Epithelial cell of proximal tubule (primary cell): ENCODE measurements at regions not wholly inside any gene's neighbourhood (a gene's known extent, or its start where the extent isn't known, plus 50 kb on each side); places are given as distances from the start of the nearest gene placed in this dataset.
"Not testable (repeated sequence)": the region's sequence is repeated elsewhere in the genome, so short reads cannot be mapped to it uniquely, and the experiment has no call there.

ENCODE experiments used
- DNase-seq: peaks from one replicate; pipeline ENCODE4 v3.0.0-alpha.2; 2011; ENCODE audit warnings: low read depth
- H3K4me3 ChIP-seq: 2 replicates; pipeline ENCODE4 v1.5.1; 2011; ENCODE audit warnings: low read depth, mild to moderate bottlenecking, low read length
- CTCF ChIP-seq: conservative IDR thresholded peaks from 2 replicates; pipeline ENCODE4 v1.5.1; 2012; ENCODE audit warnings: low read depth, mild to moderate bottlenecking, low read length

- no peak for TF ChIP-seq CTCF
- H3K4me3 ChIP-seq: no peak overlapping the region
- no peak for DNase-seq
These were observed 751.3 kb upstream of the ADGRB3 start for GRCh38 chr6:67883500-67884366.

- no peak for DNase-seq
- TF ChIP-seq CTCF: no peak
- H3K4me3 ChIP-seq: no peak overlapping the region
These were observed 752.4 kb upstream of the ADGRB3 start for GRCh38 chr6:67882436-67883311.

GRCh38 chr6:67881706-67882065 lies 753.4 kb upstream of the ADGRB3 start:
- TF ChIP-seq CTCF: no peak
- no peak for DNase-seq
- no peak overlapping the region for H3K4me3 ChIP-seq

- H3K4me3 ChIP-seq: no peak overlapping the region
- no peak for DNase-seq
- TF ChIP-seq CTCF: no peak
These were observed 754.0 kb upstream of the ADGRB3 start for GRCh38 chr6:67880939-67881705.

- not testable (repeated sequence) for DNase-seq, H3K4me3 ChIP-seq
These were observed 754.7 kb upstream of the ADGRB3 start for GRCh38 chr6:67880343-67880742.

GRCh38 chr6:67879928-67880327 lies 755.2 kb upstream of the ADGRB3 start:
- not testable (repeated sequence) for DNase-seq, H3K4me3 ChIP-seq

GRCh38 chr6:67879105-67879904 lies 755.8 kb upstream of the ADGRB3 start:
- not testable (repeated sequence) for H3K4me3 ChIP-seq, DNase-seq

GRCh38 chr6:67878216-67878615 lies 756.9 kb upstream of the ADGRB3 start:
- not testable (repeated sequence) for H3K4me3 ChIP-seq, DNase-seq
